ENCODE measurements at regions not wholly inside any gene's neighbourhood (a gene's known extent, or its start where the extent isn't known, plus 50 kb on each side); places are given as distances from the start of the nearest gene placed in this dataset.

DNA sequence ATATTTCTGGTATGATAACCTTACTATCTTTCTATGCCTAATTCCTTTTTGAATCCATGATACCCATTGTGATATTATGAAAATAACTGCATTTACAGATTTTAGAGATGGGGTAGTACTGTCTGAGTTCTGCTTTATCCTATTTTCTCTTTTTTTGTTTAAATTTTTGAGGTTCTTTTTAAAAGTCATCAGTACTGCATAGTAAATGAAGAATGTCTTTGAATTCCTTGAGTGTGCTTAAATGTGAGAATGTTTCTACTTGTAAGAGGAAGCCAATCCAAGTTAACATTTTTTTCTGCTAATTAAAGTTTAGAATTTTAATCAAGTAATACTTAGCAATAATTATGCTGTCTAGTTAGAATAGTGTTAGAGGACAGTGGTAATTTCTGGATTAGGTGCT lies 474.6 kb downstream of the PCNX1 start:
- TF ChIP-seq, protein P1, sequence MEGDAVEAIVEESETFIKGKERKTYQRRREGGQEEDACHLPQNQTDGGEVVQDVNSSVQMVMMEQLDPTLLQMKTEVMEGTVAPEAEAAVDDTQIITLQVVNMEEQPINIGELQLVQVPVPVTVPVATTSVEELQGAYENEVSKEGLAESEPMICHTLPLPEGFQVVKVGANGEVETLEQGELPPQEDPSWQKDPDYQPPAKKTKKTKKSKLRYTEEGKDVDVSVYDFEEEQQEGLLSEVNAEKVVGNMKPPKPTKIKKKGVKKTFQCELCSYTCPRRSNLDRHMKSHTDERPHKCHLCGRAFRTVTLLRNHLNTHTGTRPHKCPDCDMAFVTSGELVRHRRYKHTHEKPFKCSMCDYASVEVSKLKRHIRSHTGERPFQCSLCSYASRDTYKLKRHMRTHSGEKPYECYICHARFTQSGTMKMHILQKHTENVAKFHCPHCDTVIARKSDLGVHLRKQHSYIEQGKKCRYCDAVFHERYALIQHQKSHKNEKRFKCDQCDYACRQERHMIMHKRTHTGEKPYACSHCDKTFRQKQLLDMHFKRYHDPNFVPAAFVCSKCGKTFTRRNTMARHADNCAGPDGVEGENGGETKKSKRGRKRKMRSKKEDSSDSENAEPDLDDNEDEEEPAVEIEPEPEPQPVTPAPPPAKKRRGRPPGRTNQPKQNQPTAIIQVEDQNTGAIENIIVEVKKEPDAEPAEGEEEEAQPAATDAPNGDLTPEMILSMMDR (IDR thresholded peaks at IDR 0.05 in 4 of 5, conservative IDR thresholded peaks at IDR 0.05 in 1 of 5) = no peak
- TF ChIP-seq POLR2A (IDR thresholded peaks at IDR 0.05) = no peak

Measured in gastrocnemius medialis (tissue), 4 donors.